RCC 7860 (cell line): ENCODE measurements at regions not wholly inside any gene's neighbourhood (a gene's known extent, or its start where the extent isn't known, plus 50 kb on each side); places are given as distances from the start of the nearest gene placed in this dataset.
"Not testable (repeated sequence)": the region's sequence is repeated elsewhere in the genome, so short reads cannot be mapped to it uniquely, and the experiment has no call there.

Experiments used
- DNase-seq: peaks from one replicate; pipeline ENCODE4 v3.0.0-alpha.2; 2015; ENCODE audit warnings: low spot score
- FAIRE-seq: peaks from 2 replicates; lab custom pipeline; 2012; peaks lifted over from hg19 to GRCh38; lab: Jason Lieb, UNC

GRCh38 chr11:25602959-25603358, 729.0 kb upstream of the ANO3 start:
- no peak for DNase-seq
- no peak for FAIRE-seq

- FAIRE-seq (no peak), DNase-seq (no peak)
Observed at GRCh38 chr11:25612806-25613205, 719.1 kb upstream of the ANO3 start.

- no peak for DNase-seq
- FAIRE-seq: no peak
Observed at GRCh38 chr11:25613451-25613850, 718.5 kb upstream of the ANO3 start.

- FAIRE-seq (no peak), DNase-seq (no peak)
Observed at GRCh38 chr11:25613865-25614264, 718.1 kb upstream of the ANO3 start.

GRCh38 chr11:25615069-25615468, 716.9 kb upstream of the ANO3 start:
- DNase-seq (no peak), FAIRE-seq (no peak)

GRCh38 chr11:25615841-25616240, 716.1 kb upstream of the ANO3 start:
- DNase-seq (no peak), FAIRE-seq (no peak)

- FAIRE-seq (no peak), DNase-seq (no peak)
Observed at GRCh38 chr11:25625094-25625493, 706.8 kb upstream of the ANO3 start.

- FAIRE-seq (no peak), DNase-seq (no peak)
Observed at GRCh38 chr11:25628030-25628429, 703.9 kb upstream of the ANO3 start.

GRCh38 chr11:25633230-25633629, 698.7 kb upstream of the ANO3 start:
- FAIRE-seq (no peak), DNase-seq (no peak)

- not testable (repeated sequence) for FAIRE-seq, DNase-seq
Observed at GRCh38 chr11:25649220-25649619, 682.7 kb upstream of the ANO3 start.

- no peak for FAIRE-seq
- DNase-seq: no peak
Observed at GRCh38 chr11:25650319-25650718, 681.6 kb upstream of the ANO3 start.

- FAIRE-seq: no peak
Observed at GRCh38 chr11:25655636-25656035, 676.3 kb upstream of the ANO3 start.

GRCh38 chr11:25658916-25659315, 673.0 kb upstream of the ANO3 start:
- no peak for FAIRE-seq
- DNase-seq: no peak

More at GRCh38 chr11:25655636-25656035, 676.3 kb upstream of the ANO3 start:
- DNase-seq: no peak

- no peak for DNase-seq
- FAIRE-seq: no peak
Observed at GRCh38 chr11:25659706-25660105, 672.2 kb upstream of the ANO3 start.

- FAIRE-seq (no peak), DNase-seq (no peak)
Observed at GRCh38 chr11:25667871-25668270, 664.1 kb upstream of the ANO3 start.

- FAIRE-seq: no peak
Observed at GRCh38 chr11:25691959-25692358, 640.0 kb upstream of the ANO3 start.

GRCh38 chr11:25702417-25702816, 629.5 kb upstream of the ANO3 start:
- FAIRE-seq: no peak
- DNase-seq: no peak

More at GRCh38 chr11:25691959-25692358, 640.0 kb upstream of the ANO3 start:
- DNase-seq: no peak

- DNase-seq: no peak
- no peak for FAIRE-seq
Observed at GRCh38 chr11:25710975-25711374, 621.0 kb upstream of the ANO3 start.

- FAIRE-seq: no peak
- DNase-seq: no peak
Observed at GRCh38 chr11:25727944-25728343, 604.0 kb upstream of the ANO3 start.

- no peak for DNase-seq
- FAIRE-seq: no peak
Observed at GRCh38 chr11:25730230-25730629, 601.7 kb upstream of the ANO3 start.

- no peak for DNase-seq
- FAIRE-seq: no peak
Observed at GRCh38 chr11:25733777-25734176, 598.2 kb upstream of the ANO3 start.

- no peak for DNase-seq
- no peak for FAIRE-seq
Observed at GRCh38 chr11:25734591-25735211, 597.2 kb upstream of the ANO3 start.

GRCh38 chr11:25737071-25737675, 594.8 kb upstream of the ANO3 start:
- no peak for DNase-seq
- no peak for FAIRE-seq
